Gastrocnemius medialis (tissue), 4 donors: ENCODE measurements at regions not wholly inside any gene's neighbourhood (a gene's known extent, or its start where the extent isn't known, plus 50 kb on each side); places are given as distances from the start of the nearest gene placed in this dataset.

ENCODE experiments used
- ATAC-seq, 2 donors: fragments of 150-250 bp; one replicate each; pipeline ENCODE4 v1.9.1; 2016
- DNase-seq, 2 donors: peaks; one replicate each; pipeline ENCODE4 v3.0.0-alpha.2; 2019
- H3K27ac ChIP-seq, 4 donors: fragments of 200-600 bp; sonication (generic); 1 replicate in 1 of 4; 2 replicates in 3 of 4; pipeline ENCODE4 v1.5.1; 2016 to 2018; ENCODE audit warnings: mild to moderate bottlenecking in 2 of 4, moderate library complexity in 1 of 4
- H3K27me3 ChIP-seq, 3 donors: fragments of 200-600 bp; sonication (generic) in 2 of 3; 1 replicate in 1 of 3; 2 replicates in 2 of 3; pipeline versions ENCODE4 v1.5.1 to v1.6.0; 2016 to 2019; ENCODE audit warnings: mild to moderate bottlenecking in 1 of 3, moderate library complexity in 1 of 3
- H3K36me3 ChIP-seq, 2 donors: fragments of 200-600 bp; sonication (generic) in 1 of 2; one replicate each; pipeline ENCODE4 v1.5.1; 2017 to 2018
- H3K4me1 ChIP-seq, 2 donors: fragments of 200-600 bp; sonication (generic) in 1 of 2; one replicate each; pipeline ENCODE4 v1.5.1; 2016 to 2017; ENCODE audit warnings: mild to moderate bottlenecking in 2 of 2
- H3K4me3 ChIP-seq, 4 donors: fragments of 200-600 bp; sonication (generic) in 3 of 4; 1 replicate in 1 of 4; 2 replicates in 3 of 4; pipeline ENCODE4 v1.5.1; 2016 to 2019; ENCODE audit warnings: mild to moderate bottlenecking in 2 of 4
- H3K9me3 ChIP-seq, 3 donors: fragments of 200-600 bp; sonication (generic) in 2 of 3; 1 replicate in 1 of 3; 2 replicates in 2 of 3; pipeline ENCODE4 v1.5.1; 2016 to 2019
- CTCF ChIP-seq, 5 experiments: fragments of 450-650 bp in 3 of 5; fragments of 200-600 bp in 2 of 5; sonication (generic) in 2 of 5; IDR thresholded peaks in 4 of 5; conservative IDR thresholded peaks in 1 of 5; 1 replicate in 4 of 5; 2 replicates in 1 of 5; pipeline ENCODE4 v1.5.1; 2016 to 2019; ENCODE audit warnings: antibody characterized with exemption in 5 of 5, mild to moderate bottlenecking in 3 of 5, moderate library complexity in 3 of 5
- POLR2A ChIP-seq, 2 donors: fragments of 450-650 bp; IDR thresholded peaks; one replicate each; pipeline ENCODE4 v1.6.1; 2017; ENCODE audit warnings: antibody characterized with exemption in 2 of 2, mild to moderate bottlenecking in 2 of 2, moderate library complexity in 2 of 2
- in situ Hi-C, 4 donors: fragments of 200-750 bp; cut with MboI; loops; one replicate each; pipeline versions ENCODE4 v1.15.0 to v1.8.0; 2017; ENCODE audit warnings: low sequenced_read_pairs in 4 of 4
- intact Hi-C: fragments of 100-400 bp; cut with DNase I; formaldehyde crosslinking; loops from one replicate; pipeline ENCODE4 v1.15.1; 2023; ENCODE audit warnings: low total_unique reads

GRCh38 chr9:115604831-115605483 lies 487.0 kb upstream of the TNC start:
- no peak overlapping the region for H3K4me3 ChIP-seq
- H3K27ac ChIP-seq = no peak overlapping the region
- intact Hi-C loops (no loop called here), in situ Hi-C loops (loop anchor here in 2 of 4 donors (10.0 to 25.0 kb wide), 3 partner anchors 970 to 1257 kb away; no protein-coding TSS in a partner anchor)
- TF ChIP-seq POLR2A (IDR thresholded peaks at IDR 0.05) = no peak
- no peak for TF ChIP-seq CTCF (IDR thresholded peaks at IDR 0.05 in 4 of 5, conservative IDR thresholded peaks at IDR 0.05 in 1 of 5)
- DNase-seq (no peak), ATAC-seq (no peak)
- no peaks in the 10 kb centered on the region for H3K36me3 ChIP-seq
- H3K4me1 ChIP-seq = no peaks in the 10 kb centered on the region
- H3K27me3 ChIP-seq = no peaks in the 10 kb centered on the region
- no peaks in the 10 kb centered on the region for H3K9me3 ChIP-seq

- ATAC-seq (no peak), DNase-seq (no peak)
- in situ Hi-C loops = loop anchor here in 2 of 4 donors (10.0 to 25.0 kb wide), 3 partner anchors 968 to 1255 kb away; no protein-coding TSS in a partner anchor
- intact Hi-C loops = no loop called here
- Histone ChIP-seq H3K9me3 (no peaks in the 10 kb centered on the region), H3K4me1 (no peaks in the 10 kb centered on the region), H3K36me3 (no peaks in the 10 kb centered on the region), H3K4me3 (no peak overlapping the region), H3K27me3 (no peaks in the 10 kb centered on the region), H3K27ac (no peak overlapping the region)
- no peak for TF ChIP-seq CTCF (IDR thresholded peaks at IDR 0.05 in 4 of 5, conservative IDR thresholded peaks at IDR 0.05 in 1 of 5)
- no peak for TF ChIP-seq POLR2A (IDR thresholded peaks at IDR 0.05)
These were observed 488.9 kb upstream of the TNC start for GRCh38 chr9:115606838-115607237.

- no peaks in the 10 kb centered on the region for H3K4me1 ChIP-seq
- ATAC-seq (no peak), DNase-seq (no peak)
- no peak overlapping the region for H3K27ac ChIP-seq
- H3K27me3 ChIP-seq = no peaks in the 10 kb centered on the region
- no peaks in the 10 kb centered on the region for H3K36me3 ChIP-seq
- TF ChIP-seq CTCF (IDR thresholded peaks at IDR 0.05 in 4 of 5, conservative IDR thresholded peaks at IDR 0.05 in 1 of 5) (no peak), POLR2A (IDR thresholded peaks at IDR 0.05) (no peak)
- intact Hi-C loops = no loop called here
- H3K4me3 ChIP-seq = no peak overlapping the region
- in situ Hi-C loops = loop anchor here in 2 of 4 donors (25.0 kb wide), 2 partner anchors 1048 to 1248 kb away; no protein-coding TSS in a partner anchor
- H3K9me3 ChIP-seq = no peaks in the 10 kb centered on the region
These were observed 496.5 kb upstream of the TNC start for GRCh38 chr9:115614326-115614999.

GRCh38 chr9:115615000-115615401 lies 497.0 kb upstream of the TNC start:
- Histone ChIP-seq H3K4me1 (no peaks in the 10 kb centered on the region), H3K27me3 (no peaks in the 10 kb centered on the region), H3K27ac (no peak overlapping the region), H3K9me3 (no peaks in the 10 kb centered on the region), H3K36me3 (no peaks in the 10 kb centered on the region), H3K4me3 (no peak overlapping the region)
- intact Hi-C loops = no loop called here
- in situ Hi-C loops = loop anchor here in 2 of 4 donors (25.0 kb wide), 2 partner anchors 1047 to 1247 kb away; no protein-coding TSS in a partner anchor
- TF ChIP-seq POLR2A (IDR thresholded peaks at IDR 0.05) (no peak), CTCF (IDR thresholded peaks at IDR 0.05 in 4 of 5, conservative IDR thresholded peaks at IDR 0.05 in 1 of 5) (no peak)
- no peak for ATAC-seq
- DNase-seq = no peak
